GM13977 (cell line): ENCODE measurements at regions not wholly inside any gene's neighbourhood (a gene's known extent, or its start where the extent isn't known, plus 50 kb on each side); places are given as distances from the start of the nearest gene placed in this dataset.
A peak's percentile ranks its signal among the peaks of the same experiment; 100 is the strongest.

ENCODE experiments used
- DNase-seq: peaks from one replicate; pipeline ENCODE4 v3.0.0; 2012; ENCODE audit warnings: low spot score
- CTCF ChIP-seq: IDR thresholded peaks from 2 replicates; pipeline ENCODE4 v1.5.1; 2012; ENCODE audit warnings: mild to moderate bottlenecking, control low read depth; ENCODE audit not compliant: insufficient read depth; ENCODE audit errors: extremely low read depth, missing control alignments
- in situ Hi-C: fragments of 300-500 bp; cut with MboI; formaldehyde crosslinking; loops from one replicate; pipeline ENCODE4 v1.12.0; 2022; ENCODE audit warnings: low sequenced_read_pairs, low pct_unique_long_range_greater_than_20kb, mixed read lengths, inconsistent platforms; ENCODE audit not compliant: unreplicated experiment

GRCh38 chr1:222404710-222405109, 143.2 kb downstream of the HHIPL2 start:
- in situ Hi-C loops: no loop called here
- no peak for TF ChIP-seq CTCF
- peak; percentile 50 for DNase-seq

DNA sequence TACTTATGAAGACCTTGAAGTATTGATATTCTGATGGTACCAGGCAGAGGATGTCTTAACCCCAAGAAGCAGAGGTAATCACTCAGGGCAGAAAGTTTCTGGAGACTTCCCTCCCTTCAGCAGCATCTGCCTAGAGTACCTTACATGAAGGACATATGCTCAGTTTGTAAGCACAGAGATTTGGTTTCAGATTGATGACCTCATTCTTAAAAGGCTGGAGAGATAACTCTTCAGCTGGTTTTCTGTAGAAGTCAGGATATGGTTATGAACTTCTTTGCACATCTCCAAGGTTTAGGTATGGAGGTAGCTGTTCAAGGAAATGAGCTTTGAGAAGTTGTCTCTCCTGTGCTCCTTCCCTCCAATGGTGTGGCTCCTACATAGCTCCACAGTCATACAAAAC, 148.7 kb downstream of the HHIPL2 start:
- no peak for TF ChIP-seq CTCF
- no peak for DNase-seq
- in situ Hi-C loops: no loop called here

DNA sequence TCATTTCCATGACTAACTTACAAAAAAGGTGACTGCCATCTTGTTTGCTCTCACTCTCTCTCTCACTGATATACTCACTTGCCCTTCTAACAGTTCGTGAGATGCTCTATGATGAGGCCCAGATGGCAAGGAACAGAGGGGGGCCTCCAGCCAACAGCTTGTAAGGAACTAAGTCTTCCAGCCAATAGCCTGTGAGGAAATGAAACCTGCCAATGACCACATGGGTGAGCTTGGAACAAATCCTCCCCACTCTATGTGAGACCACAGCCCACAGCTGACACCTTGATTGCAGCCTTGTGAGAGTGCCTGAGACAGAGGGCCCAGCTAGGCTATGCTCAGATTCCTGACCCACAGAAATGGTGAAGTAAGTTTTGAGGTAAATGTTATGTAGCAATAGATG, 153.7 kb downstream of the HHIPL2 start:
- no peak for TF ChIP-seq CTCF
- in situ Hi-C loops: no loop called here
- no peak for DNase-seq

DNA sequence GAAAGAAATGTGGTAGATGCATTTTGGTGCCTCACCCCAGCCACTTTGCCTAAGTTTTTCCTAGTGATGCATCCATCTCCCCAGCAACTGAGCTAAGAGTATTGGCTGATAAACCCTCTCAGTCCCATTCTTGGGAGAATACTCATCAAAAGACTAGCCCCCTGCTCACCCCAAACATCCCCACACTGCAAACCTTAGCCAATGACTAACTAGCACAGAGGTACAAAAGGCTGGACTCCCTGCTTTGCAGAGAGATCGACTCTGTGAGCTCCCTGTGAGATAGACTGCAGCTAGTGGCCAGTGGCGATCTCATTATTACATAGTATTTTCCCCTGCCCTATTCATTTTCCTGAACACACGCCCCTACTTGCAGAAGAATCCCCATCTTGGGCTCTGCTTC, 155.3 kb downstream of the HHIPL2 start:
- DNase-seq: no peak
- in situ Hi-C loops: no loop called here
- no peak for TF ChIP-seq CTCF

GRCh38 chr1:222390181-222390580, 157.7 kb downstream of the HHIPL2 start:
- TF ChIP-seq CTCF: no peak
- in situ Hi-C loops: no loop called here
- no peak for DNase-seq

- in situ Hi-C loops: no loop called here
- no peak for DNase-seq
- peak; percentile 24 for TF ChIP-seq CTCF
These were observed 160.7 kb downstream of the HHIPL2 start for GRCh38 chr1:222387007-222387814.
